Muscle of leg (tissue), 3 donors: ENCODE measurements at regions not wholly inside any gene's neighbourhood (a gene's known extent, or its start where the extent isn't known, plus 50 kb on each side); places are given as distances from the start of the nearest gene placed in this dataset.

ENCODE experiments used
- DNase-seq: peaks from one replicate; pipeline ENCODE4 v3.0.0; 2013
- H3K27ac ChIP-seq: one replicate; pipeline ENCODE4 v1.5.1; 2013; ENCODE audit warnings: mild to moderate bottlenecking, low read length, control low read depth
- H3K27me3 ChIP-seq: one replicate; pipeline ENCODE4 v1.6.1; 2013; ENCODE audit warnings: low read length; ENCODE audit not compliant: control insufficient read depth, insufficient read depth
- H3K36me3 ChIP-seq: one replicate; pipeline ENCODE4 v1.6.1; 2013; ENCODE audit warnings: low read length; ENCODE audit not compliant: control insufficient read depth, insufficient read depth
- H3K4me1 ChIP-seq: one replicate; pipeline ENCODE4 v1.6.1; 2013; ENCODE audit warnings: low read length; ENCODE audit not compliant: control insufficient read depth, insufficient read depth
- H3K4me3 ChIP-seq: one replicate; pipeline ENCODE4 v1.5.1; 2013; ENCODE audit warnings: low read length, control low read depth
- H3K9me3 ChIP-seq: replicated peaks from 2 replicates; pipeline ENCODE4 v1.6.1; 2013; ENCODE audit warnings: low read depth, low read length; ENCODE audit not compliant: control insufficient read depth
- WGBS: methylation state at CpG from one replicate; pipeline ENCODE4 v1.1.5; 2013; ENCODE audit warnings: missing lambda C conversion rate; ENCODE audit not compliant: insufficient coverage; 5-methylcytosine and 5-hydroxymethylcytosine counted together

DNA sequence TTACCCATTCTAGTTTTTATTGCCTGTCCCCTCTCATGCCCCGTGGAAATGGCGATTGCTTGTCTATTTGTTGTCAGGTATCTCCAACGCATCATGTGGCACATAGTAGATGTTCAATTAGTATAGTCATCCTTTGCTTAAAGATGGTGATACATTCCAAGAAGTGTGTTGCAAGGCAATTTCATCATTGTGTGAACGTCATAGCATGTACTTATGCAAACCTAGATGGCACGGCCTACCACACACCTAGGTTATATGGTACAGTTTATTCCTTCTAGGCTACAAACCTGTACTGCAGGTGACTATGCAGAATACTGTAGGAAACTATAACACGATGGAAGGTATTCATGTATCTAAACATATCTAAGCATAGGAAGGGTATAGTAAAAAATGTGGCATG is 163.9 kb upstream of the DAPK1 start:
- Histone ChIP-seq H3K9me3 (peaks cover 15% of the 10 kb centered on the region), H3K4me3 (no peak overlapping the region), H3K27me3 (peaks cover 6% of the 10 kb centered on the region), H3K27ac (no peak overlapping the region), H3K4me1 (peaks cover 11% of the 10 kb centered on the region), H3K36me3 (no peaks in the 10 kb centered on the region)
- 100% methylated on average over 1 of the region's 6 CpGs for WGBS
- no peak for DNase-seq

GRCh38 chr9:87334366-87334765 is 163.3 kb upstream of the DAPK1 start:
- Histone ChIP-seq H3K27ac (no peak overlapping the region), H3K27me3 (peaks cover 6% of the 10 kb centered on the region), H3K4me3 (no peak overlapping the region), H3K36me3 (no peaks in the 10 kb centered on the region), H3K9me3 (peaks cover 15% of the 10 kb centered on the region), H3K4me1 (peaks cover 11% of the 10 kb centered on the region)
- DNase-seq, result no peak
- WGBS, result 89% methylated on average over 1 of the region's 3 CpGs

GRCh38 chr9:87336407-87336806 is 161.3 kb upstream of the DAPK1 start:
- Histone ChIP-seq H3K27me3 (peaks cover 6% of the 10 kb centered on the region), H3K9me3 (peaks cover 8% of the 10 kb centered on the region), H3K4me3 (no peak overlapping the region), H3K4me1 (peaks cover 11% of the 10 kb centered on the region), H3K36me3 (no peaks in the 10 kb centered on the region), H3K27ac (no peak overlapping the region)
- no CpG with 5 or more reads among the region's 1 CpG for WGBS
- peak; percentile 23 for DNase-seq

GRCh38 chr9:87336914-87337333 is 160.7 kb upstream of the DAPK1 start:
- Histone ChIP-seq H3K36me3 (no peaks in the 10 kb centered on the region), H3K27me3 (peaks cover 6% of the 10 kb centered on the region), H3K27ac (no peak overlapping the region), H3K4me1 (peaks cover 11% of the 10 kb centered on the region), H3K4me3 (peak overlapping the region; percentile 31), H3K9me3 (peaks cover 3% of the 10 kb centered on the region)
- DNase-seq, result peak; percentile 91
- WGBS, result 23% methylated on average over 6 of the region's 12 CpGs

- H3K27me3 ChIP-seq, result peaks cover 6% of the 10 kb centered on the region
- H3K4me3 ChIP-seq, result peak overlapping the region; percentile 31
- no peaks in the 10 kb centered on the region for H3K9me3 ChIP-seq
- WGBS, result 0% methylated on average over 1 of the region's 14 CpGs
- H3K27ac ChIP-seq, result no peak overlapping the region
- peak; percentile 64 for DNase-seq
- H3K36me3 ChIP-seq, result no peaks in the 10 kb centered on the region
- peaks cover 11% of the 10 kb centered on the region for H3K4me1 ChIP-seq
These were observed 160.2 kb upstream of the DAPK1 start for GRCh38 chr9:87337335-87338087.

- H3K4me1 ChIP-seq, result peaks cover 16% of the 10 kb centered on the region
- WGBS, result 11% methylated on average over 7 of the region's 13 CpGs
- H3K36me3 ChIP-seq, result no peaks in the 10 kb centered on the region
- no peak overlapping the region for H3K4me3 ChIP-seq
- peaks cover 6% of the 10 kb centered on the region for H3K27me3 ChIP-seq
- DNase-seq, result peak; percentile 40
- no peaks in the 10 kb centered on the region for H3K9me3 ChIP-seq
- H3K27ac ChIP-seq, result no peak overlapping the region
These were observed 159.3 kb upstream of the DAPK1 start for GRCh38 chr9:87338088-87338989.

DNA sequence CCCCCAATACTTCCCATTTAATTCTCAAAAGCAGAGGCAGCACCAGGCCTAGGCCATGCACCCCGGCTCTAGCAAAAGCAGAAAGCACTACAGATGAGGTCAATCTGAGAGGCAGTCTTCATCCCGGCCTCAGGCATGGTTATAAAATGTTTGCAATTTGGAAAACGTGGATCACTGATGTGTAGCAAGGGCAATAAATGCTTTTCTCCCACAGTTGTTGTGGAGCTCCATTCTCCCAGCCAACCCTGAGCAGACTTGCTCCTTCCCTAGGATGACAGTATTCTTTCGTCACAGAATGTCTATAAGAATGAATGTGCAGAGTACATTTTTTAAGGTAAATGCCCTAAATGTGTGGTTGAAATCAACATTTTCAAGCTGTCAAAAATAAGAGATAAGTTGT is 157.3 kb upstream of the DAPK1 start:
- DNase-seq, result no peak
- H3K9me3 ChIP-seq, result no peaks in the 10 kb centered on the region
- no peak overlapping the region for H3K4me3 ChIP-seq
- no peaks in the 10 kb centered on the region for H3K36me3 ChIP-seq
- 92% methylated on average over 2 of the region's 4 CpGs for WGBS
- H3K27ac ChIP-seq, result no peak overlapping the region
- peaks cover 26% of the 10 kb centered on the region for H3K4me1 ChIP-seq
- H3K27me3 ChIP-seq, result peaks cover 6% of the 10 kb centered on the region

DNA sequence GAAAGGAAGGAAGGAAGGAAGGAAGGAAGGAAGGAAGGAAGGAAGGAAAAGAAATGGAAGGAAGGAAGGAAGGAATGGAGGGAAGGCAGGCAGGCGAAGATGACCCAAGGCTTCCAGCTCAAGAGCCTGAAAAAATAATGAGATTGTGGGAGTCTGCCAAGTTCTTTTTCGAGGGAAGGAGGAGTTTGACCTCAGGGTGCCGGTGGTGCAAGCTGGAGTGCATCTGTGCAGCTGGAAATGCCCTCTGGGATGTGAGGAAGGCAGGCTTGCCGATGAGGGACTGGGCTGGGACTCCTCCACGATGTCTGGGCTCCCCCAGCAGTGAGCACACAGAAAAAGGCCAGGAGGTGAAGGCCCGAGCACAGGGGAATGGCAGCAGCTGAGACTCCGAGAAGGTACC is 154.9 kb upstream of the DAPK1 start:
- H3K27ac ChIP-seq, result no peak overlapping the region
- 44% methylated on average over 7 of the region's 7 CpGs for WGBS
- H3K36me3 ChIP-seq, result no peaks in the 10 kb centered on the region
- peak; percentile 75 for DNase-seq
- no peaks in the 10 kb centered on the region for H3K9me3 ChIP-seq
- no peak overlapping the region for H3K4me3 ChIP-seq
- peaks cover 4% of the 10 kb centered on the region for H3K27me3 ChIP-seq
- peaks cover 29% of the 10 kb centered on the region for H3K4me1 ChIP-seq

- Histone ChIP-seq H3K27me3 (no peaks in the 10 kb centered on the region), H3K36me3 (no peaks in the 10 kb centered on the region), H3K4me3 (no peak overlapping the region), H3K9me3 (no peaks in the 10 kb centered on the region), H3K27ac (no peak overlapping the region), H3K4me1 (peaks cover 24% of the 10 kb centered on the region)
- WGBS, result 29% methylated on average over 2 of the region's 5 CpGs
- DNase-seq, result no peak
These were observed 153.7 kb upstream of the DAPK1 start for GRCh38 chr9:87343816-87344430.
